Loucy (cell line): ENCODE measurements at regions not wholly inside any gene's neighbourhood (a gene's known extent, or its start where the extent isn't known, plus 50 kb on each side); places are given as distances from the start of the nearest gene placed in this dataset.

ENCODE experiments used
- EZH2phosphoT487 ChIP-seq: fragments of 200-600 bp; IDR thresholded peaks from 2 replicates; pipeline ENCODE4 v1.6.1; 2018; ENCODE audit warnings: antibody characterized with exemption, mild to moderate bottlenecking, moderate library complexity, borderline replicate concordance
- TF ChIP-seq, protein P1 (sequence below): fragments of 200-600 bp; sonication (generic); conservative IDR thresholded peaks from 2 replicates; pipeline ENCODE4 v1.5.1; 2014; ENCODE audit warnings: mild to moderate bottlenecking, antibody characterized with exemption, low read length

GRCh38 chr6:71033171-71033570, 76.3 kb upstream of the B3GAT2 start:
- TF ChIP-seq, protein P1, sequence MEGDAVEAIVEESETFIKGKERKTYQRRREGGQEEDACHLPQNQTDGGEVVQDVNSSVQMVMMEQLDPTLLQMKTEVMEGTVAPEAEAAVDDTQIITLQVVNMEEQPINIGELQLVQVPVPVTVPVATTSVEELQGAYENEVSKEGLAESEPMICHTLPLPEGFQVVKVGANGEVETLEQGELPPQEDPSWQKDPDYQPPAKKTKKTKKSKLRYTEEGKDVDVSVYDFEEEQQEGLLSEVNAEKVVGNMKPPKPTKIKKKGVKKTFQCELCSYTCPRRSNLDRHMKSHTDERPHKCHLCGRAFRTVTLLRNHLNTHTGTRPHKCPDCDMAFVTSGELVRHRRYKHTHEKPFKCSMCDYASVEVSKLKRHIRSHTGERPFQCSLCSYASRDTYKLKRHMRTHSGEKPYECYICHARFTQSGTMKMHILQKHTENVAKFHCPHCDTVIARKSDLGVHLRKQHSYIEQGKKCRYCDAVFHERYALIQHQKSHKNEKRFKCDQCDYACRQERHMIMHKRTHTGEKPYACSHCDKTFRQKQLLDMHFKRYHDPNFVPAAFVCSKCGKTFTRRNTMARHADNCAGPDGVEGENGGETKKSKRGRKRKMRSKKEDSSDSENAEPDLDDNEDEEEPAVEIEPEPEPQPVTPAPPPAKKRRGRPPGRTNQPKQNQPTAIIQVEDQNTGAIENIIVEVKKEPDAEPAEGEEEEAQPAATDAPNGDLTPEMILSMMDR = no peak
- TF ChIP-seq EZH2phosphoT487 = no peak
